A549 (cell line): ENCODE measurements at regions not wholly inside any gene's neighbourhood (a gene's known extent, or its start where the extent isn't known, plus 50 kb on each side); places are given as distances from the start of the nearest gene placed in this dataset.

Source experiments
- ATAC-seq, 2 experiments: fragments of 200-7000 bp in 1 of 2; fragments of >200 bp in 1 of 2; cut with Nextera tagmentation in 1 of 2; cut with Tn5 transposase in 1 of 2; 3 replicates each; pipeline versions ENCODE4 v1.8.0 to v1.9.1; 2018 to 2020; ENCODE audit warnings: mild to moderate bottlenecking in 1 of 2, moderate library complexity in 1 of 2
- CTCF ChIA-PET: fragments of 300-600 bp; sonication (Branson Sonifier 250); formaldehyde crosslinking; extraction: SDS; loops from one replicate; lab custom pipeline; 2021; ENCODE audit warnings: antibody characterized with exemption, inconsistent platforms; lab: Yijun Ruan, JAX
- POLR2A ChIA-PET: fragments of 350-600 bp; formaldehyde crosslinking; extraction: SDS; loops from one replicate; lab custom pipeline; 2021; ENCODE audit warnings: antibody characterized with exemption, inconsistent platforms; lab: Yijun Ruan, JAX
- DNase-seq, 2 experiments: peaks; one replicate each; pipeline versions ENCODE4 v3.0.0 to v3.0.0-alpha.2; 2011 to 2016; ENCODE audit warnings: low read depth in 1 of 2, low spot score in 1 of 2
- FAIRE-seq: peaks from 2 replicates; lab custom pipeline; 2011; peaks lifted over from hg19 to GRCh38; lab: Jason Lieb, UNC
- H3K27ac ChIP-seq, 2 experiments: fragments of >200 bp; sonication (Bioruptor Twin); formaldehyde crosslinking; 3 replicates each; pipeline ENCODE4 v1.5.1; 2016 to 2017
- H3K4me1 ChIP-seq: fragments of >200 bp; sonication (Bioruptor Twin); formaldehyde crosslinking; 3 replicates; pipeline ENCODE4 v1.6.1; 2016
- H3K4me2 ChIP-seq: fragments of >200 bp; sonication (Bioruptor Twin); formaldehyde crosslinking; 3 replicates; pipeline ENCODE4 v1.6.1; 2016
- H3K4me3 ChIP-seq: fragments of >200 bp; sonication (Bioruptor Twin); formaldehyde crosslinking; 3 replicates; pipeline ENCODE4 v1.5.1; 2016
- H3K9me3 ChIP-seq: fragments of >200 bp; sonication (Bioruptor Twin); formaldehyde crosslinking; 3 replicates; pipeline ENCODE4 v1.6.1; 2016
- BCL3 ChIP-seq: fragments of >200 bp; sonication (Bioruptor Twin); formaldehyde crosslinking; IDR thresholded peaks from 3 replicates; pipeline ENCODE4 v1.6.1; 2016
- BHLHE40 ChIP-seq: IDR thresholded peaks from 2 replicates; pipeline ENCODE4 v1.6.1; 2012; ENCODE audit warnings: low read depth, low read length, inconsistent platforms
- CBX2 ChIP-seq: fragments of 200-600 bp; sonication (generic); IDR thresholded peaks from 2 replicates; pipeline ENCODE4 v1.6.1; 2016; ENCODE audit warnings: low read depth, mild to moderate bottlenecking, borderline replicate concordance
- CBX8 ChIP-seq: fragments of 200-600 bp; sonication (generic); IDR thresholded peaks from 2 replicates; pipeline ENCODE4 v1.6.1; 2016
- EP300 ChIP-seq, 2 experiments: fragments of >200 bp; sonication (Bioruptor Twin); formaldehyde crosslinking; IDR thresholded peaks; 2 replicates in 1 of 2; 3 replicates in 1 of 2; pipeline ENCODE4 v1.6.1; 2016 to 2017
- ESRRA ChIP-seq: fragments of 150-350 bp; IDR thresholded peaks from 2 replicates; pipeline ENCODE4 v1.6.1; 2014; ENCODE audit warnings: mild to moderate bottlenecking, low read length, borderline replicate concordance
- HDAC2 ChIP-seq: fragments of 200-600 bp; sonication (generic); IDR thresholded peaks from 2 replicates; pipeline ENCODE4 v1.6.1; 2016
- MAFK ChIP-seq: fragments of 450-650 bp; IDR thresholded peaks from 2 replicates; pipeline ENCODE4 v1.6.1; 2014; ENCODE audit not compliant: partially characterized antibody
- NFE2L2 ChIP-seq: fragments of 150-350 bp; conservative IDR thresholded peaks from 2 replicates; pipeline ENCODE4 v1.6.1; 2014; ENCODE audit warnings: low read length
- NPAS2 ChIP-seq: fragments of 250-450 bp; sonication (Bioruptor Pico); IDR thresholded peaks from 2 replicates; pipeline ENCODE4 v1.8.0; 2022; ENCODE audit warnings: mild to moderate bottlenecking, moderate library complexity, borderline replicate concordance
- POLR2A ChIP-seq: IDR thresholded peaks from 2 replicates; pipeline ENCODE4 v1.6.1; 2012; ENCODE audit warnings: mild to moderate bottlenecking, low read length
- POLR2AphosphoS2 ChIP-seq: conservative IDR thresholded peaks from 2 replicates; pipeline ENCODE4 v1.6.1; 2012; ENCODE audit warnings: low read length, improper control_type of control experiment, inconsistent platforms
- SREBF2 ChIP-seq: fragments of 450-650 bp; IDR thresholded peaks from 2 replicates; pipeline ENCODE4 v1.6.1; 2014; ENCODE audit warnings: mild to moderate bottlenecking, moderate library complexity
- USF2 ChIP-seq: fragments of 450-650 bp; IDR thresholded peaks from 2 replicates; pipeline ENCODE4 v1.6.1; 2014; ENCODE audit warnings: antibody characterized with exemption
- WGBS: methylation state at CpG from one replicate; pipeline ENCODE4 v1.1.6; 2017; ENCODE audit errors: missing lambda C conversion rate; 5-methylcytosine and 5-hydroxymethylcytosine counted together
- TF ChIP-seq, protein P1 (sequence below): IDR thresholded peaks from 2 replicates; pipeline ENCODE4 v1.6.1; 2012

DNA sequence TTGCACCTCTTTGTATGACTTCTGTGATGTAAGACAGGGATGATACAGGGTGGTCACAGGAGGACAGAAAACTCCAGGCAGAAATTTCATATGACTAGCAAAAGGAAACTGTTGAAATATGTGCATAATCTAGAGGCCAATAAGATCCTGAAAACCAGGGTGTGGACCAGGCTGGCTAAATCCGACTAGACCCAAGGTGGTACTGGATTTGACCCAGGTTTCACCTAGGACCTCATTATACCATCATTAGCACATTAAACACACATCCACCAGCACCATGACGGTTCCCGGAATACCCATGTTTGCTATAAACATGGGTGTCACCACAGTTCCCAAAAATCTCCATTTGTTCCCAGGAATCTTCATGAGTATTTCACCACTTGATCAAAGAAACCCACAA lies 517.1 kb downstream of the ZNF608 start (continued):
- no peak for TF ChIP-seq NPAS2 (CRISPR knock-in tag)

DNA sequence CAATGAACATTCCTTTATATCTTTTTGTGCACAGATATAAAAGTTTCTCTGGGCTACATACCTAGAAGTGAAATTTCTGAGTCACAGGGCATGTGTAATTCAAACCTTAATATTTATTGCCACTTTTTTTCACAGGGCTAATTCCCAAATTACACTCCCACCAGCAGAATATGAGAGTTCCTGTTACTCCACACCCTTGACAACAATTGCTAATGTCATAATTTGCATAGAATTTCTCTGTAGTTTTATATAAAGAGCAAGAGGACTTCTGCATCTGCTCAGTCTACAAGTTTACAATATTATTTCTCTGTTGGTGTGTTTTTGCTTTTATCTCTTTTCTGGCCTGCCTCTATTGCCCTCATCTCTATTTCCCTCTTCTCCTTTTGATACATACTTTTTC lies 518.5 kb downstream of the ZNF608 start:
- H3K9me3 ChIP-seq, result no peaks in the 10 kb centered on the region
- no peak for TF ChIP-seq CBX2
- TF ChIP-seq CBX8, result no peak
- no peak for TF ChIP-seq USF2
- TF ChIP-seq POLR2A, result no peak
- no peak for TF ChIP-seq HDAC2
- no peak overlapping the region for H3K4me3 ChIP-seq
- H3K27ac ChIP-seq, result no peak overlapping the region
- ATAC-seq (no peak), FAIRE-seq (no peak), DNase-seq (no peak)
- no peaks in the 10 kb centered on the region for H3K4me1 ChIP-seq
- POLR2A ChIA-PET, result no interaction called here
- H3K4me2 ChIP-seq, result no peak overlapping the region
- CTCF ChIA-PET, result no interaction called here

GRCh38 chr5:124220418-124220817 lies 526.0 kb downstream of the ZNF608 start:
- H3K27ac ChIP-seq, result no peak overlapping the region
- H3K4me1 ChIP-seq, result no peaks in the 10 kb centered on the region
- no peaks in the 10 kb centered on the region for H3K9me3 ChIP-seq
- ATAC-seq (no peak), DNase-seq (no peak), FAIRE-seq (no peak)
- no peak for TF ChIP-seq HDAC2
- TF ChIP-seq MAFK, result peak; percentile 57
- no peak overlapping the region for H3K4me2 ChIP-seq
- ChIA-PET CTCF (no interaction called here), POLR2A (no interaction called here)
- WGBS, result 53% methylated on average over 2 of the region's 2 CpGs
- no peak overlapping the region for H3K4me3 ChIP-seq

DNA sequence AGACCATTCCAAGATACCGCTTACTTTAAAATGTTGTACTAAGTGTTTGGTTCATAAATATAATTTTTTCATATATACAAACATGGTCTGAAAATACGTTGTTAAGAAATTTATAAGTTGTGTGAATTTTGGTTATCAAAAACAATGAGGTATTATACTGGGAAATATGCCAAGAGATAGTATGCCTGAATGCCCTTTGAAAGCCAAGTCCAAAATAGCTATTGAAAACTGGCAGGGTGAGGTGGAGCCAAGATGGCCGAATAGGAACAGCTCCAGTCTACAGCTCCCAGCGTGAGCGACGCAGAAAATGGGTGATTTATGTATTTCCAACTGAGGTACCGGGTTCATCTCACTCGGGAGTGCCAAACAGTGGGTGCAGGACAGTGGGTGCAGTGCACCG lies 533.5 kb downstream of the ZNF608 start:
- FAIRE-seq, result no peak
- POLR2A ChIA-PET, result no interaction called here
- Histone ChIP-seq H3K4me1 (no peaks in the 10 kb centered on the region), H3K9me3 (no peaks in the 10 kb centered on the region; the same call in 2 of the 3 replicates)
- TF ChIP-seq BHLHE40, result no peak
- TF ChIP-seq NFE2L2, result no peak
- TF ChIP-seq, all 56 proteins: peak for 0
- ATAC-seq, result no peak
- Histone ChIP-seq H3K4me3 (no peak overlapping the region), H3K27ac (no peak overlapping the region), H3K4me2 (no peak overlapping the region)
- CTCF ChIA-PET, result no interaction called here
- WGBS, result 54% methylated on average over 9 of the region's 9 CpGs
- DNase-seq, result no peak

DNA sequence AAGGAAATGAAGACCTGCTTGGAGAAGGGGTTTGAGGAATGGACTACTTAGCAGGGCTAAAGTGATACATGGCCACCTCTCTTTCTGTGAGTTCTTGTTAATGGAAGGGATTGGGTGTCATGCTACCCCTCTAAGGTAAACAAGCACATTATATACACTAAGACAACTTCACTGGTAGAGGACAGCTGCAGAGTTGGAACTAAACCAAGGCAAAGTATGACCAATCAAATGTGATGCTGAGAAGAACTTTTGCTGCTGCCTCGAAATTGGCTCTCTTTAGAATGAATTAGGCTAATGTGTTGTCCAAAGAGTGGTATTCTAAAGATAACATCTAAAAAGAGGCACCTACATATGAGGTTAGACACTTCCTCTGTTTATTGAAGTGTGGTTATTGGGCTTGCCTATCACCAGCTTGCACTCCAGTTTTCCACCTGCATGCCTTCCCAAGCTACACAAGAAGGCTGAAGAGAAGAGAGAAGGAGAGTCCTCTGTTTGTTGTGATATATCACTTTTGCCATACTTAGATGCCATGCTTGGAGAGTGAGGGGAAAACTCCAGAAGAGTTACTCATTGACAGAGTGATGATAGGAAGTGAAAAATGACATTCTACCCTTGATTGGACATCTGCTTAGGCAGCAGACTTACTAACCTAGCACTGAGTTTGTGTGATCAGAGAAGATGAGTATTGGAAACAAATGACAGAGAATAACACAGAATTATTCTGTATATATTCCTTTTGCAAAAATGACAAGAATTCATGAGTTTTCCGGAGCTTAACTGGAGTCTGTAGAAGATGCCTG lies 536.1 kb downstream of the ZNF608 start:
- ATAC-seq, result no peak
- ChIA-PET CTCF (no interaction called here), POLR2A (no interaction called here)
- no peak overlapping the region for H3K4me2 ChIP-seq
- no peak overlapping the region for H3K4me3 ChIP-seq
- no peaks in the 10 kb centered on the region for H3K4me1 ChIP-seq
- no peak for FAIRE-seq
- no peak overlapping the region for H3K27ac ChIP-seq
- no peaks in the 10 kb centered on the region; the same call in 2 of the 3 replicates for H3K9me3 ChIP-seq
- no peak for DNase-seq
- TF ChIP-seq EP300 (IDR thresholded peaks at IDR 0.05) (no peak), POLR2AphosphoS2 (no peak), NFE2L2 (no peak), BCL3 (no peak), SREBF2 (no peak), ESRRA (no peak), MAFK (no peak)
- TF ChIP-seq, protein P1, sequence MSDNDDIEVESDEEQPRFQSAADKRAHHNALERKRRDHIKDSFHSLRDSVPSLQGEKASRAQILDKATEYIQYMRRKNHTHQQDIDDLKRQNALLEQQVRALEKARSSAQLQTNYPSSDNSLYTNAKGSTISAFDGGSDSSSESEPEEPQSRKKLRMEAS, result no peak
- 19% methylated on average over 2 of the region's 2 CpGs for WGBS
